ENCODE measurements at regions not wholly inside any gene's neighbourhood (a gene's known extent, or its start where the extent isn't known, plus 50 kb on each side); places are given as distances from the start of the nearest gene placed in this dataset.

GRCh38 chr9:89788434-89788833 is 183.6 kb downstream of the GADD45G start:
- no peaks in the 10 kb centered on the region for H3K9me3 ChIP-seq (ENCODE audit: control insufficient read depth in 1 of 2, insufficient read depth in 1 of 2, low read length in 2 of 2)
- H3K36me3 ChIP-seq (ENCODE audit: insufficient read depth, low read length): no peaks in the 10 kb centered on the region
- ATAC-seq (ENCODE audit: poor library complexity): no peak
- no peaks in the 10 kb centered on the region for H3K4me1 Mint-ChIP-seq (ENCODE audit: low read depth)
- intact Hi-C loops (cut with DNase I, micrococcal nuclease): no loop called here
- no peak for DNase-seq
- H3K9me3 Mint-ChIP-seq: peaks cover 2% of the 10 kb centered on the region
- H3K27me3 Mint-ChIP-seq: no peaks in the 10 kb centered on the region
- POLR2A ChIA-PET: no interaction called here
- H3K36me3 Mint-ChIP-seq (ENCODE audit: low read depth): no peaks in the 10 kb centered on the region
- H3K27ac Mint-ChIP-seq: no peak overlapping the region
- H3K4me1 ChIP-seq (ENCODE audit: insufficient read depth, low read length): no peaks in the 10 kb centered on the region
- H3K4me3 Mint-ChIP-seq: no peak overlapping the region
- H3K27ac ChIP-seq (ENCODE audit: low read depth in 1 of 2, low read length in 2 of 2): no peak overlapping the region
- H3K27me3 ChIP-seq (ENCODE audit: control insufficient read depth in 1 of 2, insufficient read depth in 2 of 2, low read length in 2 of 2): peaks cover 0 to 5% of the 10 kb centered on the region in 2 experiments
- H3K4me3 ChIP-seq (ENCODE audit: low read length): no peak overlapping the region
- no peak for TF ChIP-seq CTCF (IDR thresholded peaks at IDR 0.05)
- CTCF ChIA-PET: no interaction called here

GRCh38 chr9:89789922-89790510 is 185.2 kb downstream of the GADD45G start:
- no peak for TF ChIP-seq CTCF (IDR thresholded peaks at IDR 0.05)
- H3K4me3 ChIP-seq (ENCODE audit: low read length): no peak overlapping the region
- Mint-ChIP-seq H3K36me3 (ENCODE audit: low read depth) (no peaks in the 10 kb centered on the region), H3K4me3 (no peak overlapping the region), H3K4me1 (ENCODE audit: low read depth) (no peaks in the 10 kb centered on the region), H3K27me3 (no peaks in the 10 kb centered on the region), H3K27ac (no peak overlapping the region), H3K9me3 (peaks cover 2% of the 10 kb centered on the region)
- H3K9me3 ChIP-seq (ENCODE audit: control insufficient read depth in 1 of 2, insufficient read depth in 1 of 2, low read length in 2 of 2): no peaks in the 10 kb centered on the region
- no peaks in the 10 kb centered on the region for H3K36me3 ChIP-seq (ENCODE audit: insufficient read depth, low read length)
- H3K27ac ChIP-seq (ENCODE audit: low read depth in 1 of 2, low read length in 2 of 2): no peak overlapping the region
- H3K27me3 ChIP-seq (ENCODE audit: control insufficient read depth in 1 of 2, insufficient read depth in 2 of 2, low read length in 2 of 2): no peaks in the 10 kb centered on the region
- DNase-seq (no peak), ATAC-seq (ENCODE audit: poor library complexity) (no peak)
- no peaks in the 10 kb centered on the region for H3K4me1 ChIP-seq (ENCODE audit: insufficient read depth, low read length)
- ChIA-PET CTCF (no interaction called here), POLR2A (no interaction called here)
- intact Hi-C loops (cut with DNase I, micrococcal nuclease): no loop called here

- no peak overlapping the region for H3K4me3 Mint-ChIP-seq
- no peaks in the 10 kb centered on the region for H3K27me3 ChIP-seq (ENCODE audit: control insufficient read depth in 1 of 2, insufficient read depth in 2 of 2, low read length in 2 of 2)
- ChIA-PET POLR2A (no interaction called here), CTCF (no interaction called here)
- no peak overlapping the region for H3K27ac ChIP-seq (ENCODE audit: low read depth in 1 of 2, low read length in 2 of 2)
- no peak for DNase-seq
- H3K4me1 ChIP-seq (ENCODE audit: insufficient read depth, low read length): no peaks in the 10 kb centered on the region
- intact Hi-C loops (cut with DNase I, micrococcal nuclease): no loop called here
- H3K27me3 Mint-ChIP-seq: no peaks in the 10 kb centered on the region
- H3K36me3 Mint-ChIP-seq (ENCODE audit: low read depth): no peaks in the 10 kb centered on the region
- H3K4me3 ChIP-seq (ENCODE audit: low read length): no peak overlapping the region
- H3K9me3 ChIP-seq (ENCODE audit: control insufficient read depth in 1 of 2, insufficient read depth in 1 of 2, low read length in 2 of 2): no peaks in the 10 kb centered on the region
- no peak for ATAC-seq (ENCODE audit: poor library complexity)
- peaks cover 2% of the 10 kb centered on the region for H3K9me3 Mint-ChIP-seq
- H3K4me1 Mint-ChIP-seq (ENCODE audit: low read depth): no peaks in the 10 kb centered on the region
- TF ChIP-seq CTCF (IDR thresholded peaks at IDR 0.05): no peak
- no peak overlapping the region for H3K27ac Mint-ChIP-seq
- no peaks in the 10 kb centered on the region for H3K36me3 ChIP-seq (ENCODE audit: insufficient read depth, low read length)
Observed at GRCh38 chr9:89790542-89791109, 185.8 kb downstream of the GADD45G start.

Measured in CD4-positive, alpha-beta T cell (primary cell).